Spleen (tissue), 11 donors: ENCODE measurements at regions not wholly inside any gene's neighbourhood (a gene's known extent, or its start where the extent isn't known, plus 50 kb on each side); places are given as distances from the start of the nearest gene placed in this dataset.
"Not testable (repeated sequence)": the region's sequence is repeated elsewhere in the genome, so short reads cannot be mapped to it uniquely, and the experiment has no call there.

ENCODE experiments used
- DNase-seq: peaks from one replicate; pipeline ENCODE4 v3.0.0-alpha.2; 2020
- H3K27ac ChIP-seq, 8 donors: fragments of 200-600 bp; sonication (generic) in 7 of 8; 1 replicate in 4 of 8; 2 replicates in 4 of 8; pipeline versions ENCODE4 v1.5.0 to v1.8.0; 2016 to 2021; ENCODE audit warnings: inconsistent platforms in 4 of 8, mild to moderate bottlenecking in 4 of 8, moderate library complexity in 1 of 8
- H3K27me3 ChIP-seq, 7 donors: fragments of 200-600 bp; sonication (generic) in 6 of 7; replicated peaks in 1 of 7; 1 replicate in 4 of 7; 2 replicates in 3 of 7; pipeline versions ENCODE4 v1.5.0 to v1.8.0; 2016 to 2021; ENCODE audit warnings: inconsistent platforms in 3 of 7, mild to moderate bottlenecking in 1 of 7
- H3K36me3 ChIP-seq, 6 donors: fragments of 200-600 bp; sonication (generic) in 5 of 6; 1 replicate in 4 of 6; 2 replicates in 2 of 6; pipeline versions ENCODE4 v1.5.0 to v1.8.0; 2016 to 2021; ENCODE audit warnings: inconsistent platforms in 2 of 6
- H3K4me1 ChIP-seq, 6 donors: fragments of 200-600 bp; sonication (generic) in 5 of 6; 1 replicate in 3 of 6; 2 replicates in 3 of 6; pipeline versions ENCODE4 v1.5.0 to v1.8.0; 2016 to 2021; ENCODE audit warnings: inconsistent platforms in 3 of 6
- H3K4me3 ChIP-seq, 8 donors: fragments of 200-600 bp; sonication (generic) in 7 of 8; 1 replicate in 4 of 8; 2 replicates in 4 of 8; pipeline versions ENCODE4 v1.5.0 to v1.8.0; 2016 to 2021; ENCODE audit warnings: inconsistent platforms in 4 of 8, mild to moderate bottlenecking in 4 of 8, moderate library complexity in 2 of 8
- H3K9me3 ChIP-seq, 8 donors: fragments of 200-600 bp; sonication (generic) in 7 of 8; 1 replicate in 4 of 8; 2 replicates in 4 of 8; pipeline versions ENCODE4 v1.5.0 to v1.8.0; 2016 to 2021; ENCODE audit warnings: inconsistent platforms in 4 of 8
- CTCF ChIP-seq, 11 experiments: fragments of 200-600 bp in 7 of 11; fragments of 450-650 bp in 4 of 11; sonication (generic) in 4 of 11; IDR thresholded peaks in 8 of 11; conservative IDR thresholded peaks in 3 of 11; 1 replicate in 7 of 11; 2 replicates in 4 of 11; pipeline versions ENCODE4 v1.4.0 to v1.8.0; 2016 to 2021; ENCODE audit warnings: antibody characterized with exemption in 11 of 11, inconsistent platforms in 4 of 11, mild to moderate bottlenecking in 1 of 11
- POLR2A ChIP-seq, 3 donors: fragments of 450-650 bp; IDR thresholded peaks; one replicate each; pipeline ENCODE4 v1.5.1; 2017; ENCODE audit warnings: antibody characterized with exemption in 3 of 3, mild to moderate bottlenecking in 1 of 3
- POLR2AphosphoS5 ChIP-seq, 3 donors: sonication (generic); formaldehyde crosslinking; IDR thresholded peaks; one replicate each; pipeline ENCODE4 v1.5.1; 2017; ENCODE audit warnings: antibody characterized with exemption in 3 of 3
- WGBS, 5 donors: extraction: QIAGEN DNeasy Blood & Tissue Kit in 3 of 5; methylation state at CpG; one replicate each; pipeline versions ENCODE4 v1.1.5 to v1.1.7; 2013 to 2018; 5-methylcytosine and 5-hydroxymethylcytosine counted together
- intact Hi-C: fragments of 100-400 bp; cut with DNase I; formaldehyde crosslinking; loops from one replicate; pipeline ENCODE4 v1.15.0; 2023; ENCODE audit warnings: low total_unique reads
- donor health status: healthy with polysubstance abuse.
- donor health status: DM: no; HTN: no; CAD: no; lungs with moderate emphysema.
- donor health status: DM: no; HTN: no; CAD: no.
- donor health status: Bipolar disorder and iron deficiency.
- donor health status: healthy.
- donor health status: DM: no; HTN: no; CAD: no.
- donor health status: DM: yes; HTN: yes; CAD: no.

DNA sequence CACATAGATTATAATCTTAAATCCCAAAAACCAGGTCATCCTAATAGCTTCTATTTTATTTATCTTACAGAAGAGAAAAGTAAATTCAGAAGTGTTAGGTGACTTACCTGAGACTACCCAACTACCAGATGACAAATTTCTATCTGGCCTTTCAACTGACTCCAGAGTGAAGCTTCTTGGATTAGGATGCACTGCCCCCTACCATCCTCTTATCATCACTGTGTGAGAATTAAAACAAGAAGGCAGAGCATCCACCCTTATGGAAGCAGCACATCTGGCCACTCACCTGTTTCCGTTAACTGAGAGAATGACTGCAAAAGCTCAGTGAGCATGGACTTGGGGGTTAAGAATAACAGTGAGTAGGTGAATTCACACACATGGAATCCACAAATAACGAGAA, 502.6 kb upstream of the TECRL start:
- WGBS, 5 donors: 56 to 74% (median 64%) methylated on average over 2 of the region's 2 CpGs
- no peaks in the 10 kb centered on the region for H3K27me3 ChIP-seq
- no peaks in the 10 kb centered on the region for H3K4me1 ChIP-seq
- H3K4me3 ChIP-seq: no peak overlapping the region
- intact Hi-C loops: no loop called here
- peaks cover 0 to 26% (median 0%) of the 10 kb centered on the region in 8 donors for H3K9me3 ChIP-seq
- TF ChIP-seq CTCF (IDR thresholded peaks at IDR 0.05 in 8 of 11, conservative IDR thresholded peaks at IDR 0.05 in 3 of 11) (no peak), POLR2AphosphoS5 (IDR thresholded peaks at IDR 0.05) (no peak), POLR2A (IDR thresholded peaks at IDR 0.05) (no peak)
- H3K27ac ChIP-seq: no peak overlapping the region
- H3K36me3 ChIP-seq: no peaks in the 10 kb centered on the region
- no peak for DNase-seq

DNA sequence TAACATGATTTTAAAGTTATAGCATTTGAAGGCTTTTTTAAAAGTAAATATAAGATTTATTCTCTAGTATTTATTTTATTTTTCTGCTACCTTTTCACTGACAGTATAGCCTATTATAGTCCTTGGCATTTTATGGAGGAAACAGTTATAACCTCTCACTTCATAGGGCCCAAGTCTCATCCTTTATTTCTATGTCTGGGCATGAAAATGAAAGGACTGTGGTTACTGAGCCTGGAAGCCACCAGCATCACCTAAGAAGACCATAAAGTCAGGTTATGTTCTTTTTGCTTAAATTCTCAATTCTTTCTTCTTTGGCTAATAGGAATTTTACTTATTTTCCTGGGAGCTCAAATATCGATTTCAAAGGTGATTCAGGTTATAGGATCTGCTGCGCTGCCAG, 494.7 kb upstream of the TECRL start:
- Histone ChIP-seq H3K27ac (no peak overlapping the region), H3K4me3 (no peak overlapping the region), H3K9me3 (peaks cover 0 to 10% (median 0%) of the 10 kb centered on the region in 8 donors), H3K27me3 (no peaks in the 10 kb centered on the region), H3K4me1 (no peaks in the 10 kb centered on the region), H3K36me3 (no peaks in the 10 kb centered on the region)
- 61 to 85% (median 84%) methylated on average over 2 of the region's 2 CpGs for WGBS, 5 donors
- TF ChIP-seq POLR2AphosphoS5 (IDR thresholded peaks at IDR 0.05): no peak
- no peak for TF ChIP-seq CTCF (IDR thresholded peaks at IDR 0.05 in 8 of 11, conservative IDR thresholded peaks at IDR 0.05 in 3 of 11)
- TF ChIP-seq POLR2A (IDR thresholded peaks at IDR 0.05): no peak
- intact Hi-C loops: no loop called here
- no peak for DNase-seq

DNA sequence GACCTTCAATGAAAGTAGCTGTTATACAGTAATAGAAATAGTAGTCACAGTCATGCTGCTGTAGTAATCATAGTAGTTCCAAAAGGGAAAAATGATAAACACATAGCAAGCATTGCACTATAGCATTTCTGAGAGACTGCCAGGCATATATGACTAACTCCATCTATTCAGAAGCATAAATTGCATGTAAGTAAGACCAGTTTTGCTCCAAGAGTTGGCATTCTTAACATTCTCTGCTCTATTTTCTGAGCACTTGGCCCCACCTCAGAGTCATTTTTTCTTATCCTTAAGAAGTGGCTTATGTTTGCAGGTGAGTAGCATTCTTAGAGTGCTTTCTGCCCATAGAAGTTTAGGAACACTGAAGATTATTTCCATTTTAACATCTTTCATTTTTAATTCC, 490.3 kb upstream of the TECRL start:
- intact Hi-C loops: no loop called here
- TF ChIP-seq POLR2AphosphoS5 (IDR thresholded peaks at IDR 0.05) (no peak), CTCF (IDR thresholded peaks at IDR 0.05 in 8 of 11, conservative IDR thresholded peaks at IDR 0.05 in 3 of 11) (no peak), POLR2A (IDR thresholded peaks at IDR 0.05) (no peak)
- H3K9me3 ChIP-seq: peaks cover 0 to 3% (median 0%) of the 10 kb centered on the region in 8 donors

GRCh38 chr4:64899030-64899429, 489.8 kb upstream of the TECRL start:
- WGBS, 5 donors: 84 to 97% (median 91%) methylated on average over 1 to 2 of the region's 2 CpGs
- H3K27me3 ChIP-seq, H3K36me3 ChIP-seq, H3K27ac ChIP-seq, intact Hi-C loops, H3K9me3 ChIP-seq, DNase-seq, H3K4me1 ChIP-seq, H3K4me3 ChIP-seq: not testable (repeated sequence)

More for the DNA sequence above, 490.3 kb upstream of the TECRL start:
- Histone ChIP-seq H3K36me3 (no peaks in the 10 kb centered on the region), H3K4me3 (no peak overlapping the region), H3K27ac (no peak overlapping the region), H3K27me3 (no peaks in the 10 kb centered on the region), H3K4me1 (no peaks in the 10 kb centered on the region)
- no peak for DNase-seq

DNA sequence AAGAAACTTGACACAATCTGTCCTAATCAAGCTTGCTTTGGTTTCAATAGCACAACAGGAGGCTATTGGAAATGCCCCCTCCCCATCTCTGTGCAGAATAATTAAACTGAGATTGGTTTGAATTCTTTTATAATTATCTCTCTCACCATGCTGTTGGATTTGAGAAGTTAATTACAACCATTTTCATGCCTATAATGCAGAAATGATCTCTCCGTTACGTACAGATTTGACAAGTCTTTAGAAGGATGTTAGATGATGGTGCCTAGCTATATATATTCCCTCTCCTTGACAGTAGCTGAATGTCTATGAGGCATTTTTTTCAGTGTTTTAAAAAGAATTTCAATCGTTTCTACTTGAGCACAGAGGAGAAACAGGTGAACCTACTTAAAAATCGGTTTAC, 488.4 kb upstream of the TECRL start:
- Histone ChIP-seq H3K36me3 (no peaks in the 10 kb centered on the region), H3K27ac (no peak overlapping the region), H3K4me1 (no peaks in the 10 kb centered on the region), H3K9me3 (no peaks in the 10 kb centered on the region), H3K27me3 (no peaks in the 10 kb centered on the region), H3K4me3 (no peak overlapping the region)
- no peak for TF ChIP-seq POLR2A (IDR thresholded peaks at IDR 0.05)
- no peak for TF ChIP-seq CTCF (IDR thresholded peaks at IDR 0.05 in 8 of 11, conservative IDR thresholded peaks at IDR 0.05 in 3 of 11)
- no peak for TF ChIP-seq POLR2AphosphoS5 (IDR thresholded peaks at IDR 0.05)
- 69 to 83% (median 75%) methylated on average over 4 of the region's 4 CpGs for WGBS, 5 donors
- no peak for DNase-seq
- intact Hi-C loops: no loop called here
